ENCODE measurements at regions not wholly inside any gene's neighbourhood (a gene's known extent, or its start where the extent isn't known, plus 50 kb on each side); places are given as distances from the start of the nearest gene placed in this dataset.
A peak's percentile ranks its signal among the peaks of the same experiment; 100 is the strongest.

DNA sequence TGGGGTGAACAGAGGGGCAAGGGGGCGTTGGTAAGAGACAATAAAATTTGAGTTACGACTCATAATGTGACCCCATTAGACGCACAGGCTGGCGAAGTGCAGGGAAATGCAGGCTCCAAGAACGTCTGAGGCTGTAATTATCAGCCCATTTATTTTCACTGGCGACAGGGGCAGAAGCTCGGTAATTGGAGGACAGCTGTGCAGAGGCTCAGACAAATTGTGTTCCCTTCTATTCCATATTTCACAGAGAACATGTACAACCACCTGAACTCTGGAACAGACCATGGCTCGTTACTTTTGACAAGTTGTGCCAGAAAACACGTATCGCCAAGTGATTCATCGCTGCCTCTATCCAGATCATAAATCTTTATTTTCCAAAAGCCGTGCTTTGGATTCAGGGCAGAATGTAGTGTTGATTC, 137.3 kb upstream of the FRMD4A start:
- Histone ChIP-seq H3K27me3 (ENCODE audit: control insufficient read depth, insufficient read depth, low read length) (no peaks in the 10 kb centered on the region), H3K4me3 (ENCODE audit: low read length) (no peak overlapping the region), H3K27ac (ENCODE audit: low read length) (no peak overlapping the region), H3K4me1 (ENCODE audit: control insufficient read depth, insufficient read depth, low read length) (peaks cover 8% of the 10 kb centered on the region), H3K36me3 (ENCODE audit: control insufficient read depth, insufficient read depth, low read length) (no peaks in the 10 kb centered on the region), H3K9me3 (replicated peaks; ENCODE audit: control insufficient read depth, low read depth, low read length) (peaks cover 2% of the 10 kb centered on the region)
- WGBS (ENCODE audit: insufficient coverage): 28% methylated on average over 7 of the region's 12 CpGs
- DNase-seq: peak; percentile 84

DNA sequence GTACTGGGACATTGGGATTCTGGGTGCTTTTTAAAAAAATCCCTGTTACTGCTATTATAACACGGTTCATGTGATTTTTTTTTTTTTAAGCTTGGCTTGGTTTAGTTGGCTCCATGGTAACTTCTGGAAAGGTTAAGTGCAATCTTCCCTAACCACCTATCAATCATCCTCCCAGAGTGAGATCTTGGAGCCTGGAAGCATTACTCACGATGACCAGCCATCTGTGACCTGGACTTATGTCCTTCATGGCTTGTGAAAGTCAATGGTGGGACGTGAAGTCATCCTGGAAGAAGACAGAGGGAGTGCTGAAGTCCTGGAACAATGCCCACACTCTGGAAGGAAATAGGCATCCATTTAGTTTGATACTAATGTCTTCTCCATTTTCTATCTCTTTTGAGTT, 135.5 kb upstream of the FRMD4A start:
- DNase-seq: peak; percentile 92

DNA sequence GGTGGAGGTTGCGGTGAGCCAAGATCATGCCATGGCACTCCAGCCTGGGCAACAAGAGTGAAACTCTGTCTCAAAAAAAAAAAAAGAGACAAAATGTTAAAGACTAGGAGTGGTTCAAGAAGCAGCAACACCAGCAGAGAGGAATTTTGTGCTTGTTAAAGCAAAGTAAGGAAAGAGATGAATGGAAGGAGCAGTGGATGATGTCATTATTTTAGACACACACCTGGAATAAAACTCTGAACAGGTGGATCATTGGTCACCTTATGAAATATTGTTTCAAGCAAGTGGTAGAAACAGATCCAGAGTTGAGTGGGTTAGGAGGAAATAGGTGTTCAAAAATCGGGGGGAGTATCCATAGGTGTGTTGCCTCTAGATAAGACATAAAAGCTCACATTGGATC, 129.7 kb upstream of the FRMD4A start:
- H3K27ac ChIP-seq (ENCODE audit: low read length): no peak overlapping the region
- no peak overlapping the region for H3K4me3 ChIP-seq (ENCODE audit: low read length)
- H3K27me3 ChIP-seq (ENCODE audit: control insufficient read depth, insufficient read depth, low read length): no peaks in the 10 kb centered on the region
- WGBS (ENCODE audit: insufficient coverage): 100% methylated on average over 1 of the region's 2 CpGs
- DNase-seq: no peak
- H3K36me3 ChIP-seq (ENCODE audit: control insufficient read depth, insufficient read depth, low read length): no peaks in the 10 kb centered on the region
- H3K4me1 ChIP-seq (ENCODE audit: control insufficient read depth, insufficient read depth, low read length): peaks cover 5% of the 10 kb centered on the region
- H3K9me3 ChIP-seq (replicated peaks; ENCODE audit: control insufficient read depth, low read depth, low read length): peaks cover 2% of the 10 kb centered on the region

More for the DNA sequence above, 135.5 kb upstream of the FRMD4A start:
- H3K27me3 ChIP-seq (ENCODE audit: control insufficient read depth, insufficient read depth, low read length): no peaks in the 10 kb centered on the region
- H3K36me3 ChIP-seq (ENCODE audit: control insufficient read depth, insufficient read depth, low read length): no peaks in the 10 kb centered on the region
- H3K9me3 ChIP-seq (replicated peaks; ENCODE audit: control insufficient read depth, low read depth, low read length): peaks cover 2% of the 10 kb centered on the region
- H3K27ac ChIP-seq (ENCODE audit: low read length): no peak overlapping the region
- WGBS (ENCODE audit: insufficient coverage): no CpG with 5 or more reads among the region's 3 CpGs
- H3K4me3 ChIP-seq (ENCODE audit: low read length): no peak overlapping the region
- peaks cover 8% of the 10 kb centered on the region for H3K4me1 ChIP-seq (ENCODE audit: control insufficient read depth, insufficient read depth, low read length)

DNA sequence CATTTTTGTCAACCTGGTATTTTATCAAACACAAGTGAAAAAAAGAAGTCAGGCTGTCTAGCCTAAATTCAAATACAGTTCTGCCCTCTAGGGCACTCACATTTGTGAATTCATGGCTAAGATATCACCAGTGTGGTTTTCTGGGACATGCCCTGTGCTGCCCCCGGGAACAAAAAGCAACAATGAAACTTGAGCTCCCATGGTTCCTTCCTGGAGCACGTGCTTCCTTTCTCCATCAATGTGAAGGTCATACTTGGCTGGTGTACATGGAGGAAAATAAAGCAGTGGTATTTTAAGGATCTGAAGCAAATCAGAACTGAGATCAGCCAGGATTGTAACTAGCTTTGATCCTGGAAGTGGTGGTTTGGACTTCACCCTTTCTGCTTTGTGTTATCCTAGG, 128.9 kb upstream of the FRMD4A start:
- DNase-seq: peak; percentile 37
- 0% methylated on average over 1 of the region's 2 CpGs for WGBS (ENCODE audit: insufficient coverage)
- no peak overlapping the region for H3K27ac ChIP-seq (ENCODE audit: low read length)

DNA sequence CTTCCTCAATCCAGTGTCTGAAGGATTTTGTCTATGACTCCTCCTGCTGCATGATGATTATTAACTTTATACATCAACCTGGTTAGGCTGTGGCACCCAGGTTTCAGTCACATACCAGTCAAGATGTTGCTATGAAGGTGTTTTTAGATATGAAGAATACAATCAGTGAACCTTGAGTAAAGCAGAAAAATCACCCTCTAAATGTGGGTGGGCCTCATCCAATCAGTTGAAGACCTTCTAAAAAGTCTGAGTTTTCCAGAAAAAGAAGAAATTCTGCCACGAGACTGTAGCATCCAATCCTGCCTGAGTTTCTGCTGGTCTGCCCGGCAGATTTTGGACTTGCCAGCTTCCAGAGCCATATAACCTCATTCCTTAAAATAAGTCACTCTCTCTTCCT, 126.1 kb upstream of the FRMD4A start:
- DNase-seq: no peak
- H3K4me1 ChIP-seq (ENCODE audit: control insufficient read depth, insufficient read depth, low read length): peaks cover 5% of the 10 kb centered on the region
- H3K27ac ChIP-seq (ENCODE audit: low read length): no peak overlapping the region
- no peaks in the 10 kb centered on the region for H3K36me3 ChIP-seq (ENCODE audit: control insufficient read depth, insufficient read depth, low read length)
- H3K9me3 ChIP-seq (replicated peaks; ENCODE audit: control insufficient read depth, low read depth, low read length): no peaks in the 10 kb centered on the region
- H3K27me3 ChIP-seq (ENCODE audit: control insufficient read depth, insufficient read depth, low read length): no peaks in the 10 kb centered on the region
- 77% methylated on average over 2 of the region's 2 CpGs for WGBS (ENCODE audit: insufficient coverage)
- H3K4me3 ChIP-seq (ENCODE audit: low read length): no peak overlapping the region

More for the DNA sequence above, 128.9 kb upstream of the FRMD4A start:
- no peaks in the 10 kb centered on the region for H3K36me3 ChIP-seq (ENCODE audit: control insufficient read depth, insufficient read depth, low read length)
- peaks cover 5% of the 10 kb centered on the region for H3K4me1 ChIP-seq (ENCODE audit: control insufficient read depth, insufficient read depth, low read length)
- H3K9me3 ChIP-seq (replicated peaks; ENCODE audit: control insufficient read depth, low read depth, low read length): peaks cover 2% of the 10 kb centered on the region
- no peak overlapping the region for H3K4me3 ChIP-seq (ENCODE audit: low read length)
- H3K27me3 ChIP-seq (ENCODE audit: control insufficient read depth, insufficient read depth, low read length): no peaks in the 10 kb centered on the region

DNA sequence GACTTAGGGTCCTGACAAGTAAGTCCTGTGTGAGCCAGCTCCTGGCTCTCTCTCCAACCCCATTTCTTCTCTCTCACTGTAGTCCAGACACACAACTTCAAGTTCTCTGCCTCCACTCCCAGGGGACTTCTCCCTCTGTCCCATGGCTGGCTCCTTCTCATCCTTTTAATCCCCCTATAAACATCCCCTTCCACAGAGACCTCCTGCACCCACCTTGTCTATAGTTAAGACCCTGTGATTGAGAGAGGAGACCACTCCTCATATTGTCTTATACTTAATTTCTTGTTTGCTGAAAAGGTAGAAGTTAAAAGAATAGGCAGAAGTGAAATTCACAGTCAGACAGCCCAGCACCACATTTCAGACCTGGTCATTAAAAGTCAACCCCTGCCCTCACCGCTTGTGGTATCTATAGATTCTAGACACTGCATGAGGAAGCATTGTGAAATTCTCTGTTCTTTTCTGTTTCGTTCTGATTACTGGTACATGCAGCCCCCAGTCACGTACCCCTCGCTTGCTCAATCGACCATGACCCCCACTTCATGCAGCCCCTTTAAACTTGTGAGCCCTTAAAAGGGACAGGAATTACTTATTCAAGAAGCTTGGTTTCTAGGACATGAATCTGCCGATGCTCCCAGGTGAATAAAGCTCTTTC, 125.6 kb upstream of the FRMD4A start:
- Histone ChIP-seq H3K27me3 (ENCODE audit: control insufficient read depth, insufficient read depth, low read length) (no peaks in the 10 kb centered on the region), H3K4me3 (ENCODE audit: low read length) (no peak overlapping the region), H3K9me3 (replicated peaks; ENCODE audit: control insufficient read depth, low read depth, low read length) (no peaks in the 10 kb centered on the region), H3K4me1 (ENCODE audit: control insufficient read depth, insufficient read depth, low read length) (peaks cover 5% of the 10 kb centered on the region), H3K36me3 (ENCODE audit: control insufficient read depth, insufficient read depth, low read length) (no peaks in the 10 kb centered on the region), H3K27ac (ENCODE audit: low read length) (no peak overlapping the region)
- WGBS (ENCODE audit: insufficient coverage): 72% methylated on average over 4 of the region's 6 CpGs
- no peak for DNase-seq

DNA sequence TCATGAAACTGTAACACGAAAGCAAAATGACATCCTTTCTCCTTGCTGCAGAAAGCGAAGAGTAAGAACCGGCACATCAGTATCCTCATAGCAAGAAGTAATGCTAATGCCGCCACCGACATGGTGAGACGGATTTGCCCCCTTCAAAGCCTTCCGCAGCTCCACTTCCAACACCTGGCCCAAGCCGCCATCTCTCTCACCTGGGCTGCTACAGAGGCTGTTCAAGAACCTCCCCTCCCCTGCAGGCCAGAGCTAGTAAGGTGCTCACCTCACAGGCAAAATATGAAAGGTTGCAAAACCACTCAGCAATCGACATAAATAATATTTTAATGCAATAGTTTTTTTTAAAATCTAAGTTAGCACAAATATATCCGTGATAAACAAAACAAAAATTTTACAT, 123.9 kb upstream of the FRMD4A start:
- WGBS (ENCODE audit: insufficient coverage): 97% methylated on average over 6 of the region's 10 CpGs

DNA sequence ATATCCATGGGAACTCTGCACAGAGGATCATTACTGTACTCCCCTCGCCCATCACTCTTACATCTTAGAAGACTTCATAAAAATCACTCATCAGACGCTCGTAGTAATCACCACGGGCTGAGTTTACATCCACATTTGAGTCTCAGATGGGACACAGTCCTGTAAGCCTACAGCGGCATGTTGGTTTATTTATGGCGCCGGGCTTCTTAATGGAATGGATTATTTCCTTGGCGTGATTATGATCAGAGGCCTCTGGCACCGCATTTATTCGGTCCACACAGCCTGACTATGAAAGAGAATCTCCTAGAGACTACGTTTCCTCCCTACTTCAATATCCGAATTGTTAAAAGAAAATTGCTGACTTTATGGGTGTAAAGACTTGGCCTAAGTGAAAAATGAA, 123.5 kb upstream of the FRMD4A start:
- no peaks in the 10 kb centered on the region for H3K9me3 ChIP-seq (replicated peaks; ENCODE audit: control insufficient read depth, low read depth, low read length)
- no peaks in the 10 kb centered on the region for H3K36me3 ChIP-seq (ENCODE audit: control insufficient read depth, insufficient read depth, low read length)
- no peak overlapping the region for H3K4me3 ChIP-seq (ENCODE audit: low read length)
- no peak for DNase-seq
- peaks cover 8% of the 10 kb centered on the region for H3K4me1 ChIP-seq (ENCODE audit: control insufficient read depth, insufficient read depth, low read length)
- no peak overlapping the region for H3K27ac ChIP-seq (ENCODE audit: low read length)
- WGBS (ENCODE audit: insufficient coverage): 76% methylated on average over 4 of the region's 12 CpGs
- no peaks in the 10 kb centered on the region for H3K27me3 ChIP-seq (ENCODE audit: control insufficient read depth, insufficient read depth, low read length)

More for the DNA sequence above, 123.9 kb upstream of the FRMD4A start:
- no peak for DNase-seq
- Histone ChIP-seq H3K36me3 (ENCODE audit: control insufficient read depth, insufficient read depth, low read length) (no peaks in the 10 kb centered on the region), H3K4me1 (ENCODE audit: control insufficient read depth, insufficient read depth, low read length) (peaks cover 8% of the 10 kb centered on the region), H3K4me3 (ENCODE audit: low read length) (no peak overlapping the region), H3K9me3 (replicated peaks; ENCODE audit: control insufficient read depth, low read depth, low read length) (no peaks in the 10 kb centered on the region), H3K27ac (ENCODE audit: low read length) (no peak overlapping the region), H3K27me3 (ENCODE audit: control insufficient read depth, insufficient read depth, low read length) (no peaks in the 10 kb centered on the region)

DNA sequence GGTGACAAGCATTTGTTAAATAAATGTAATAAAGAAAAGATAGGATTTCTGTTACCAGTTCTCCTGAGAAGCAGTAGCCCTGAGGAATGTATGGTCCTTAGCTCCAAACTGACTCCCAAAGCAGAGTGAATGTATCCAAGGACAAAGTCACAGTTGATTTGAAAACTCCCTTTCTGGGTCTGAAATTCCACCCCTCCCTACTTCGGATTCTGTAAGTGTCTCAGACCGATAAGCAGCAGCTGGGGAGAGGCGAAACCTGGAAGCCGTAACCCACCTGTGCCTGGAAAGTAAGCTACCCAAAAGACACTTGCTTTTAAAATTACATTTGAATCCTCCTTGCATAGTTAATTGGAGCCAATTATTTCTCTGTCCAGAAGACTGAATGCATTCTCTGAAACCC, 122.9 kb upstream of the FRMD4A start:
- Histone ChIP-seq H3K9me3 (replicated peaks; ENCODE audit: control insufficient read depth, low read depth, low read length) (no peaks in the 10 kb centered on the region), H3K36me3 (ENCODE audit: control insufficient read depth, insufficient read depth, low read length) (no peaks in the 10 kb centered on the region), H3K27me3 (ENCODE audit: control insufficient read depth, insufficient read depth, low read length) (no peaks in the 10 kb centered on the region), H3K4me3 (ENCODE audit: low read length) (no peak overlapping the region), H3K27ac (ENCODE audit: low read length) (no peak overlapping the region), H3K4me1 (ENCODE audit: control insufficient read depth, insufficient read depth, low read length) (peaks cover 10% of the 10 kb centered on the region)
- no peak for DNase-seq
- 37% methylated on average over 2 of the region's 4 CpGs for WGBS (ENCODE audit: insufficient coverage)

DNA sequence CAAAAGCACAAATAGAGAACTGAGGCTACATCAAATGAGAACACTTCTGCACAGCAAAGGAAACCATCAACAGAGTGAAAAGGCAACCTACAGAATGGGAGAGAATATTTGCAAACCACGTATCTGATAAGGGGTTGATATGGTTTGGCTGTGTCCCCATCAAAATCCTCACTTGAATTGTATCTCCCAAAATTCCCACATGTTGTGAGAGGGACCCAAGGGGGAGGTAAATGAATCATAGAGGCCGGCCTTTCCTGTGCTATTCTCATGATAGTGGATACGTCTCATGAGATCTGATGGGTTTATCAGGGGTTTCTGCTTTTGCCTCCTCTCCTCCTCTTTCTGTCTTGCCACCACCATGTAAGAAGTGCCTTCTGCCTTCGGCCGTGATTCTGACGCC, 120.6 kb upstream of the FRMD4A start:
- Histone ChIP-seq H3K27me3 (ENCODE audit: control insufficient read depth, insufficient read depth, low read length) (no peaks in the 10 kb centered on the region), H3K9me3 (replicated peaks; ENCODE audit: control insufficient read depth, low read depth, low read length) (no peaks in the 10 kb centered on the region), H3K4me1 (ENCODE audit: control insufficient read depth, insufficient read depth, low read length) (peaks cover 11% of the 10 kb centered on the region), H3K27ac (ENCODE audit: low read length) (no peak overlapping the region), H3K4me3 (ENCODE audit: low read length) (no peak overlapping the region), H3K36me3 (ENCODE audit: control insufficient read depth, insufficient read depth, low read length) (no peaks in the 10 kb centered on the region)
- WGBS (ENCODE audit: insufficient coverage): no CpG with 5 or more reads among the region's 6 CpGs
- DNase-seq: no peak

DNA sequence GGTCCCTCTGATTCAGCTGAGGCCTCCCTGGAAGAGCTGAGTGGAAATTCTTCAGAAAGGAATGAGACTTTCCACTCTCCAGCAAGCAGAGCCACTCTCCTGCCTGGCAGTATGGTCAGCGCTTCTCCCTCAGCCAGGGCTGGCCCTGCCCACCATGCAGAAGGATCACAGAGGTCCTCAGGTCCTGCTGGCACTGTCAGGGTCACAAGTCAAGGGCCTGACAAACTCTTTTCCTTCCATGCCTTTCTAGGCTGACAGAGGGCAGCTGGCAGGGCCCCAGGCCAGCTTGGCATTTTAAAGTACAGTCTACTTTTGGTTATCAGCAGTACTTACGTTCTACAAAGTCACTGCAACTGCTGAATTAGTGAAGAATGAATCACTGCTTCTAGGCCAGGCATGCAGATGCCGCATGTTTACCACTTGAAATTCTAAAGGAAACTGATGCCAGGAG, 119.3 kb upstream of the FRMD4A start:
- H3K27ac ChIP-seq (ENCODE audit: low read length): no peak overlapping the region

More for the DNA sequence above, 119.3 kb upstream of the FRMD4A start:
- Histone ChIP-seq H3K9me3 (replicated peaks; ENCODE audit: control insufficient read depth, low read depth, low read length) (no peaks in the 10 kb centered on the region), H3K36me3 (ENCODE audit: control insufficient read depth, insufficient read depth, low read length) (no peaks in the 10 kb centered on the region), H3K27me3 (ENCODE audit: control insufficient read depth, insufficient read depth, low read length) (no peaks in the 10 kb centered on the region), H3K4me3 (ENCODE audit: low read length) (no peak overlapping the region), H3K4me1 (ENCODE audit: control insufficient read depth, insufficient read depth, low read length) (peaks cover 9% of the 10 kb centered on the region)
- WGBS (ENCODE audit: insufficient coverage): 94% methylated on average over 3 of the region's 3 CpGs
- DNase-seq: peak; percentile 61

Data from muscle of leg (tissue), 3 donors.